Mucosa of descending colon (tissue), 3 donors: ENCODE measurements at regions not wholly inside any gene's neighbourhood (a gene's known extent, or its start where the extent isn't known, plus 50 kb on each side); places are given as distances from the start of the nearest gene placed in this dataset.

Experiments used
- ATAC-seq: fragments of 200-7000 bp; cut with Tn5 transposase; one replicate; pipeline ENCODE4 v1.9.1; 2020; ENCODE audit warnings: mild to moderate bottlenecking, moderate library complexity
- DNase-seq, 3 donors: peaks; one replicate each; pipeline ENCODE4 v3.0.0-alpha.2; 2020
- H3K36me3 ChIP-seq: fragments of 200-600 bp; one replicate; pipeline ENCODE4 v1.8.0; 2021; ENCODE audit warnings: low read depth, mild to moderate bottlenecking
- H3K4me1 ChIP-seq: fragments of 200-600 bp; one replicate; pipeline ENCODE4 v1.8.0; 2021; ENCODE audit warnings: low read depth, mild to moderate bottlenecking
- H3K4me3 ChIP-seq: fragments of 200-600 bp; one replicate; pipeline ENCODE4 v1.8.0; 2021; ENCODE audit warnings: mild to moderate bottlenecking
- H3K9me3 ChIP-seq: fragments of 200-600 bp; one replicate; pipeline ENCODE4 v1.8.0; 2021; ENCODE audit warnings: mild to moderate bottlenecking
- intact Hi-C, 2 donors: fragments of 100-400 bp; cut with DNase I in 1 of 2; cut with micrococcal nuclease in 1 of 2; formaldehyde crosslinking; loops; one replicate each; pipeline versions ENCODE4 v1.11.0 to v1.11.1; 2022; cut with DNase I, micrococcal nuclease
- TF ChIP-seq, protein P1 (sequence below): fragments of 200-600 bp; IDR thresholded peaks from one replicate; pipeline ENCODE4 v1.8.0; 2022; ENCODE audit warnings: antibody characterized with exemption, mild to moderate bottlenecking
- donor health status: DM: no; HTN: no; CAD: no; lungs with moderate emphysema.
- donor health status: DM: no; HTN: no; CAD: no.
- donor health status: DM: no; HTN: yes; CAD: no.

DNA sequence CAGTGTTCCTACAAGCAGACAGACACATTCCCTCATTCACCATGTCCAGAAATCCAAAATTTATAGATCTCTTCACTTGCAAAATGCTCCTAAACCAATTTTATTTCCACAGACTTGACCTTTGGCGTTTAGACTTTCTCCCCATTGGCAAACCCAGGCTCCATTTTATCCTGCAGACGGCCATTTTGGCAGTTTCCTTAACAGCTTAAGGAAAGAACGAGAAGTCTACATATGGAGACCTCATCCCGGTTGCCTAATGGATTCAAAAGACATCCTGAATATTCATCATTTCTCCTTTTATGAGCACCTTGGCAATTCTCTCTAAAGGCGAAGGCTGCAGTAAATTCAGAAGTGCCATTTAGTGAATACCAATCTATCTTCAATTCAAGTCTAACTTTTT, 132.9 kb downstream of the HLX start:
- Histone ChIP-seq H3K4me1 (no peaks in the 10 kb centered on the region), H3K4me3 (no peak overlapping the region), H3K36me3 (no peaks in the 10 kb centered on the region), H3K9me3 (no peaks in the 10 kb centered on the region)
- ATAC-seq (no peak), DNase-seq (no peak)
- intact Hi-C loops, result no loop called here
- TF ChIP-seq, protein P1, sequence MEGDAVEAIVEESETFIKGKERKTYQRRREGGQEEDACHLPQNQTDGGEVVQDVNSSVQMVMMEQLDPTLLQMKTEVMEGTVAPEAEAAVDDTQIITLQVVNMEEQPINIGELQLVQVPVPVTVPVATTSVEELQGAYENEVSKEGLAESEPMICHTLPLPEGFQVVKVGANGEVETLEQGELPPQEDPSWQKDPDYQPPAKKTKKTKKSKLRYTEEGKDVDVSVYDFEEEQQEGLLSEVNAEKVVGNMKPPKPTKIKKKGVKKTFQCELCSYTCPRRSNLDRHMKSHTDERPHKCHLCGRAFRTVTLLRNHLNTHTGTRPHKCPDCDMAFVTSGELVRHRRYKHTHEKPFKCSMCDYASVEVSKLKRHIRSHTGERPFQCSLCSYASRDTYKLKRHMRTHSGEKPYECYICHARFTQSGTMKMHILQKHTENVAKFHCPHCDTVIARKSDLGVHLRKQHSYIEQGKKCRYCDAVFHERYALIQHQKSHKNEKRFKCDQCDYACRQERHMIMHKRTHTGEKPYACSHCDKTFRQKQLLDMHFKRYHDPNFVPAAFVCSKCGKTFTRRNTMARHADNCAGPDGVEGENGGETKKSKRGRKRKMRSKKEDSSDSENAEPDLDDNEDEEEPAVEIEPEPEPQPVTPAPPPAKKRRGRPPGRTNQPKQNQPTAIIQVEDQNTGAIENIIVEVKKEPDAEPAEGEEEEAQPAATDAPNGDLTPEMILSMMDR, result no peak

GRCh38 chr1:221013691-221014660, 134.7 kb downstream of the HLX start:
- H3K36me3 ChIP-seq, result no peaks in the 10 kb centered on the region
- intact Hi-C loops, result no loop called here
- H3K4me3 ChIP-seq, result no peak overlapping the region
- no peaks in the 10 kb centered on the region for H3K9me3 ChIP-seq
- TF ChIP-seq, protein P1, result no peak
- ATAC-seq, result no peak
- DNase-seq, result no peak
- H3K4me1 ChIP-seq, result no peaks in the 10 kb centered on the region

GRCh38 chr1:221015159-221015790, 136.0 kb downstream of the HLX start:
- H3K4me1 ChIP-seq, result no peaks in the 10 kb centered on the region
- no peaks in the 10 kb centered on the region for H3K9me3 ChIP-seq
- no peak for ATAC-seq
- intact Hi-C loops, result no loop called here
- no peak for DNase-seq
- H3K36me3 ChIP-seq, result no peaks in the 10 kb centered on the region
- TF ChIP-seq, protein P1, result no peak
- no peak overlapping the region for H3K4me3 ChIP-seq

- Histone ChIP-seq H3K4me3 (no peak overlapping the region), H3K36me3 (no peaks in the 10 kb centered on the region), H3K4me1 (no peaks in the 10 kb centered on the region), H3K9me3 (no peaks in the 10 kb centered on the region)
- ATAC-seq (no peak), DNase-seq (no peak)
- intact Hi-C loops, result no loop called here
- TF ChIP-seq, protein P1, result no peak
Observed at GRCh38 chr1:221016751-221017150, 137.5 kb downstream of the HLX start.

DNA sequence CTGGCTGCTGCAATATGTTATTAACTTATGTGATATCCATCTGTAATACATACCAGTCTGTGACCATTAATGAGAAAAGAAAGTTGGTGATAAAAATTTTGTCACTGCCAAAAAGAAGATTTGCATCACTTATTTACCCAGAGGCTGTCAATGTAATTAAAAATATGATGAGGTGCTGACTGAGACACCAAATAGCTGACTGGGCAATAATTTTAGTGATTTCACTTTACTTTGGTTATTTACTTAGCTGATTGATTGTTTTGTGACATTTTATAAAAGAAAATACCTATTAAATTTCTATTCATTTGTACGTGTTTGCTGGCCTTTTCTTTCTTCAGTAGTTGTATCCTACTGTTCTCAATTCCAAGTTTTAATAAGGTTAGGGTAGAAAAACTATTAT, 139.2 kb downstream of the HLX start:
- TF ChIP-seq, protein P1, result no peak
- intact Hi-C loops, result no loop called here
- DNase-seq (no peak), ATAC-seq (no peak)
- H3K9me3 ChIP-seq, result no peaks in the 10 kb centered on the region
- no peaks in the 10 kb centered on the region for H3K36me3 ChIP-seq
- H3K4me1 ChIP-seq, result no peaks in the 10 kb centered on the region
- H3K4me3 ChIP-seq, result no peak overlapping the region
